ENCODE measurements at regions not wholly inside any gene's neighbourhood (a gene's known extent, or its start where the extent isn't known, plus 50 kb on each side); places are given as distances from the start of the nearest gene placed in this dataset.

DNA sequence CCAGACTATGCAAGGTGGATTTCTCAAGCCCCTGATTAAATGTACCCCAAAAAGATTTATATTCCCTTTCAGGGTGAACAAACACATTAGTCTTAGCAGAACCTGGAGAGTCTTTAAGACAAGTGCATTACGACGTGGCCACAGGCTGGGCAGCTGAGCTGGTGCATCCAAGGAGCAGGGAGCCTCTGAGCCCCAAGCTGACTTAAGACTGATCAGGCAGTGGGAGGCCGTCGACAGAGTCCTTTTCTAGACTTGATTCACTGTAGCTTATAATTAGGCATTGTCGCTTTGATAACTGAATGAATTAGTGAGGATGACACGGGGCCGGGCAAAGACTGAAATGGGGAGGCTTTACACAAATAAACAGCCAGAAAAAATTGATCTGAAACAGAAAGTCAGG lies 353.2 kb downstream of the GPAM start:
- H3K4me3 ChIP-seq (ENCODE audit: low read depth, low read length): no peak overlapping the region
- DNase-seq (ENCODE audit: low read depth): no peak

DNA sequence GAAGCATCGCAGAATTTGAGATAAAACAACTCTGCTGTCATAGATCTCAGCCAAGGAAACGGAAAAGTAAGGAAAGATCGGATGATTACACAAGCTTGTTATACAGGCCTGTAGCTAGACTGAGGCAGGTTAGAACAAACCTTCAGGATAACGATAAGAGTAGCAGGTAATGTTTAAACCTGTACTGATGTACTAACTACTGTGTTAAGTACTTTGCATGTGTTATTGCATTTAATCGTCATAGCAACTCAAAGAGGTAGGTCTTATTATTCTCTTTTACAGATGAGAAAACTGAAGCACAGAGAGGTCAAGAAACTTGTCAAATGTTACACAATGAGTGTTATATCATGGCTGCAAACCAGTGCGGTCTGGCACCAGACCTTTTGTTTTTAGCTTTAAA lies 352.5 kb downstream of the GPAM start:
- no peak for DNase-seq (ENCODE audit: low read depth)
- H3K4me3 ChIP-seq (ENCODE audit: low read depth, low read length): no peak overlapping the region

DNA sequence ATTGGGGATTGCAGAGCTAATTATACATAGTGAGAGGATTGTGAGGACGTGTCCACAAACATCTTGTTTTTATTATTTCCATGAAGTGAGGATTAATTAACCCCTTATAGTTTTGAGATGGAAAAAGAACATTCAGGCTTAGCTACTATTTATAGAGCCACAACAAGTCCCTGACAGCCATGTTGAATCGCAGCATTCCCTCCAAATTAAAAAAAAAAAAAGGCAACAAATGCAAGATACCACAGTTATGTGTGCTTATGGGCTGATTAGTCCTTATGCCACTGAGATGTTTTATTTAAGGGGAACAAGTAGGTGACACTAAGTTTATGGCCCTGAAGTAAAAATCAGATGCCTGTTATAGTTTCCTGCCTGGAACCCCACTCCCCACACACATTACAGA lies 350.3 kb downstream of the GPAM start:
- no peak overlapping the region for H3K4me3 ChIP-seq (ENCODE audit: low read depth, low read length)
- DNase-seq (ENCODE audit: low read depth): no peak

DNA sequence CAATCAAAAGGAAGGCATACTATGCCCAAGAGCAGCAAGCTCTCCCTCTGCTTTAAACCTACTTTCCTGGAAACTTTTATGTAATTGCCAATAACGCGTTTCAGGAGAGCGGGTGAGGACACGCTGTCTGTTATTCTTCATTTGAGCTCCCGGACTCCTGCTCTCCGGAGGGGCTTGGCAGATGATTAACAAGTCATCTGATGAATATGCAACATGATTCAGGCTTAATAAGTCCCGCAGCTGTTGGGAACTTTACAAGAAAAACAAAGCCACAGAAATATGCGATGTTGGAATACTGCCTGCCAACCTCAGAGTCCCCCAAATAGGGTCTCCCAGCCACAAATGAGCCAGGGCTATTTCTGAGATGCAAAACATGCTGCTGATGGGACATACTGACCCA lies 348.0 kb downstream of the GPAM start:
- no peak overlapping the region for H3K4me3 ChIP-seq (ENCODE audit: low read depth, low read length)

DNA sequence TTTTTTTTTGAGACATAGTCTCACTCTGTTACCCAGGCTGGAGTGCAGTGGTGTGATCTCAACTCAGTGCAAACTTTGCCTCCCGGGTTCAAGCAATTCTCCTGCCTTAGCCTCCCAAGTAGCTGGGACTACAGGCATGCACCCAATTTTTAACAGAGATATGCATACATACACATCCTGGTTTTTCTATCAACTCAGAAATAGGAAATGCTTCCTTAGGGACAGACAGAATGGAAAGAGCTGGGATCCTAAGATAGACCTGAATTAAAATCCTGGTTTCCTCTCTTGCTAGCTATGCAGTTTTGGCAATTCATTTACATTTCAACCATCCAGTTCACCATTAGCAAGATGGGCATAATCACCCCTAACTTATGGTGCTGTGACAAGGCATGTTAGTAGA lies 347.5 kb downstream of the GPAM start:
- no peak for DNase-seq (ENCODE audit: low read depth)
- no peak overlapping the region for H3K4me3 ChIP-seq (ENCODE audit: low read depth, low read length)

More for the DNA sequence above, 348.0 kb downstream of the GPAM start:
- DNase-seq (ENCODE audit: low read depth): peak; percentile 83

DNA sequence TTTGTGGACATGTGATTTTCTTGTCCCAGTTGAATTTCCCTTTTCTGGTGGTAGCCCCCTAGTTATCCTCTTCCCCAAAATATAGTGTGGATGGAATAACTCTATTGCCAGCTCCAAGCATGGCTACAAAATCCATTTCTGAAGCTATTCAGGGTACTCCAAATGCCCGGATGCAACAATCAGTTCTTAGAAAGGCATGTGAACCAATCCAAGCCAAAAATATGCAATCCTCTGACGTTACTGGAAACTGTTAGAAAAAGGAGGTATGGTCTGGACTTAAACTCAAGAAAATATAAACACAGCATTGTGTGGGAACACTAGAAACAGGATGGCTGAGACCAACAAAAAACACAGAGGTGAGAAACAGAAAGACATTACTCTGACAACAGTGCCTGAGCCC lies 347.0 kb downstream of the GPAM start:
- peak; percentile 45 for DNase-seq (ENCODE audit: low read depth)
- no peak overlapping the region for H3K4me3 ChIP-seq (ENCODE audit: low read depth, low read length)

DNA sequence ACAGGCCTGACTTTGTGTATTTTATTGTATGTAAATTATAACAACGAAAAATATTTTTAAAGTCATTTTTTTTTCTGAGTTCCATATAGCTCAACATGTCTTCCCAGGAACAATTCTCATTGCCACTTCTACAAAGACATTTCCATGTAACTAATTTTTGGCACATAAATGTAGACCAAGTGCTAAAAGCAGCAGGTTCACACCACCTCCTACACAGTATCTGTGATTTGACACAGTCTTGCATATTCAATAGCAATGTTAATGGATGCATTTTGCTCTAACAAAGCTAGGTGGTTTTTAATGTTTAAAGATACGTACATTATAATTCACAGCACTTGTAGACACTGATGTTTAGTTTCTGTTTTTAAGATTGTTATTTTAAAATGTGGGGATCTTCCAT lies 346.5 kb downstream of the GPAM start:
- no peak overlapping the region for H3K4me3 ChIP-seq (ENCODE audit: low read depth, low read length)
- DNase-seq (ENCODE audit: low read depth): no peak

DNA sequence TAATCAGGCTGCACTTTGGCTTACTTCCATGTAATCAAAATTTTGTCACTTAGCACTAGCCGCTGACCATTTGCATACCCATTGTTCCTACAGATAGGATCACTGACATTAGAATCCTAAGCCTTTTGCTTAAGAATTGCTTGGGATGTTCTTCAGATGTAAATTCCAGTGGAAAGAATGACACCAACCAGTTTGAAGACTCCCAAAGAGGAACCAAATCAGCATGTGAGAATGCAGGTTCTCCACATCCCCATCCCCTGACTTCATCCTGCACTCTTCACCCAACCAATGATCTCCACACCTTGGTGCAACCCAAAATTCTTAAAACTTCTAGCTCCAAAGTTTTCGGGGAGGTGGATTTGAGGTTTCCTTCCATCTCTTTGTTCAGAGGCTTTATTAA lies 345.6 kb downstream of the GPAM start:
- no peak overlapping the region for H3K4me3 ChIP-seq (ENCODE audit: low read depth, low read length)
- no peak for DNase-seq (ENCODE audit: low read depth)

DNA sequence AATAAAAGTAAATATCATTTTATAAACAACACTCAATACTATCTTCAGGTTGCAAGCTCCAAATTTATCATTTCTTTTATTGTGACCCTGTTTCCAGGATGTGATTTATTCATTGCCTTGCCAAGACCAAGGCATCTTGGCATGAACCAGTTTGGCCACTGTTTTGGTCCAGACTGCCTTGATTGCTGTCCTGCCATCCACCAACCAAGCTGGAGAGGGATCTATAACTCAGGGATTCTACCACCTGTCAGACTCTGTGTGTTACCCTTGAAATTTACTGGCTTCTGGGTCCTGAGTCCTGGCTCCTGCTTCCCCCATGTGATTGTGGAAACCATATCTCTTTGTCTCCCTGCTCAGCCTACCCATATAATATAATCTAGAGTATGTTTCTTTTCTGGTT lies 343.0 kb downstream of the GPAM start:
- H3K4me3 ChIP-seq (ENCODE audit: low read depth, low read length): no peak overlapping the region
- no peak for DNase-seq (ENCODE audit: low read depth)

DNA sequence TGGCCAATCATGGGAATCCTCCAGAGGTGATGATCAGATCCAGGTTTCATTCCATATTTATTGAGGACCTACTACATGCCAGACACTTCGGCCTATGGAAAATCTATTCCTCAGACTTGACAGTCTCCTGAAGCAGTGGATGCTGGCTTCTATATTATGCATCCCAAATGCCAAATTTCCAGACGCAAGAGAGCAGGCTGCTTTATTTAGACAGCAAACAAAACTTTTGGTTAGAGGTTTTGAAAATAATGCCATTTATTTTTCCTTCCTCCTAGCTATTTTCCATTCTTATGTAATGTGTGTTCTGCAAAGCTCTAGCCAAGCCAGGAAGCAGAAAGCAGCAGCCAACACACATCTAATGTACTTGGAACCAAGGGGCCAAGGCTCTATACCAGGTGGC lies 330.8 kb downstream of the GPAM start:
- no peak for DNase-seq (ENCODE audit: low read depth)
- H3K4me3 ChIP-seq (ENCODE audit: low read depth, low read length): no peak overlapping the region

DNA sequence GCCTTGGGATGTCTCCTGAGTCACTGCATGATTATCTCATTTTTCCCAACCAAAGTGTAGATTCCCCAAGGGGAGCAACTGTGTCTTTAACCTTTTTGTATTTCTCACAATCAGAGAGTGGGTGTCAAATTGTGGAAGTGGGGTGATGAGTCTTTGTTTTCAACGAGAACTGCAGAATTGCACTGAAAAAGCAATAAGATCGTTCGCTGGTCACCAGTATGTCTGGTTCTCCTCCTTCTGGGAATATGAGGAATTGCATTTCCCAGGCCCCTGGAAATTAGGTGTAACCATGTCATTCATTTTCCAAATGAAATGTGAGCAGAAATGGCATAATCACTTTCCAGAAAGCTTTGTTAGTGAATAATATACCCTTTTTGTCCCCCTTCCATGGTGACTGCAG lies 326.9 kb downstream of the GPAM start:
- no peak overlapping the region for H3K4me3 ChIP-seq (ENCODE audit: low read depth, low read length)
- DNase-seq (ENCODE audit: low read depth): no peak

DNA sequence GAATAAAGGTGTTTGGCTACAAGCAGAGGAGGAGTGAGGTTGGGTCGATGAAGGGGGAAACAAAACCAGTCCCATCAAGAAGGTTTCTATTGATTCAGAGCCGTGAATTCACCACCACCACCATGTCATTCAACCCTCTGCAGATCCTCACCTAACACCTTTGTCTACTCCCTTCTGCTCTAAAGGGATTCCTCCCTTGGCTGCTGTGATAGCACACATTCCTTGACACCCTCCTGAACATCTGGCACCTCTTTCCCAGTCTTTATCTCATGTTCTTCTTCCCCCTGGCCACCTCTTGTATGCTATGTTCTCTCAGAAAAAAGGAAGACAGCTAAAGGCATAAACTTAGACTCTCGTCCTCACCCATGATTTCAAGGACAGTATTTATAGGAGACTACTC lies 318.0 kb downstream of the GPAM start:
- no peak overlapping the region for H3K4me3 ChIP-seq (ENCODE audit: low read depth, low read length)
- DNase-seq (ENCODE audit: low read depth): no peak

DNA sequence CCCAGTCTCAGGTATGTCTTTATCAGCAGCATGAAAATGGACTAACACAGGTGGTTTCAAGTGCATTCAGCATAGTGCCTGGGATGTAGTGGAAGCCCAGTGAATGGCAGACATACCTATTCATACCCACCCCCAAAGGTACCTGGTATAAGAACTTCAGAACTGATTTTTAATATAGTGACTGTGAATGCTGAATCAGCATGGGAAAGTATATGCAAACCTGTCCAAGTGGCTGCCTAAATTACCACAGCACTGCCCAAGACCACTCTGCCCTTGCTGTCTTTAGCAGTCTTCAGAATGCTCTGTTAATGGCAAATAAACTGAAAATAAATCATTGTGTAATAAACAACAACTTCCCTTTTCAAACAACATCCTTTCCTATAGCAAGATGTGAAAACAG lies 312.1 kb downstream of the GPAM start:
- DNase-seq (ENCODE audit: low read depth): no peak
- no peak overlapping the region for H3K4me3 ChIP-seq (ENCODE audit: low read depth, low read length)

DNA sequence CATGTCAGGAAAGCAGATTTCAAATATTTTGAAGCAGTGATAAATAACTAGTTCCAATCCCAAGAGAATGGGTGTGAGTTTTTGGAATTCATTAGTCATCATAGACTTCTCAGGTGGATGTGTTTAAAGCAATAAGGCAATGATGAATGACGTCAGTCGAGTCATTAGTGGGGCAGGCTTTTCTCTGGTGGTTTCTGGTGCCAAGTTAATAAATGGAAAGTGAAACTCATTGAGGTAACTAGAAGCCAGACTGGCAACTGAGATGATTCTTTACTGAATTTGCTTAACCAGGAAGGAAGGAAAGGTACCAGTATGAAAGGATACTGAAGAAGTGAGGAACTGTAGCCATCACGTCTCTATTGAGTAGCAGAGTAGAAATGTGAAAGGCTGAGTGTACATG lies 311.0 kb downstream of the GPAM start:
- peak; percentile 28 for DNase-seq (ENCODE audit: low read depth)
- no peak overlapping the region for H3K4me3 ChIP-seq (ENCODE audit: low read depth, low read length)

DNA sequence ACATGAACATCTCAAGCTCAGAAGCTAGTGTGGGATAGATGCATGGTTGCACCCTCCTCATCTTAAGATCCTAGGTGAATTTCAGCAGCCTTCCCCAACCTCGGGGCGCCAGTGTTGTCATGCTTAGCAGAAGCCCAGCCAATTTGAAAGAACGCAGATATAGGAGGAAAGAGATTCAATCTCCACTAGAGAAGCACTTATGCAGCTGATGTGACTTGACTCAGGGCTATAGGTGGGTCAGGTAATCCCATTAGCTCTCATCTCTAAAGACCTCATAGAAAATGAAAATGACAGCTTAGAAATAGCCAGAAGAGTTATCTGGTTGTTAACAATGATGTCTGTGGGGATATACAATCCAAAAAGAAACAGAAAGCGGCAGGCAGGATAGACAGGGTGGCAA lies 310.5 kb downstream of the GPAM start:
- DNase-seq (ENCODE audit: low read depth): no peak

DNA sequence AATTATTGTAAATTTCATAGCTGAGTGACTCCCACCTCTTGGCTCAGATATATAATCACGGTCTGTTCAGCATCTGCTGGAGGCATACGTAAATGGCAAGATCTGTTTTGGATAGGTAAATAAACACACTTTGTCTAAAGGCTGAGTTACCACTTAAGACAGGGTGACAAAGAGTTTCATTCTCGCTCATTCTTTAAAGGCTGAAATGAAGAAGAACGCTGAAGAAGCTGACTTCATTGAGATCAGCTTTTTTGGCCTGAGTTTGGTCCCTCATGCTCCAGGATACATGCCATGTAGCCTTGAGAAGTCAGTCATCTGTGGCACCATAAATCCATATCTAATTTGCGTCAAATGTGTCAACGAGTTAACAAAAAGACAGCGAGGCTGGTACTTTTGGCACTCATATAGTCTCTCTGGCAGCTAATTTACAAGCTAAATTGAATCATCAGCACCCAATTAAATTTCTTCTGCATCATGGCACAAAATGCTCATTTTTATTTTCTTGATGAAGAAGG lies 309.9 kb downstream of the GPAM start:
- DNase-seq (ENCODE audit: low read depth): no peak
- no peak overlapping the region for H3K4me3 ChIP-seq (ENCODE audit: low read depth, low read length)

More for the DNA sequence above, 310.5 kb downstream of the GPAM start:
- H3K4me3 ChIP-seq (ENCODE audit: low read depth, low read length): no peak overlapping the region

DNA sequence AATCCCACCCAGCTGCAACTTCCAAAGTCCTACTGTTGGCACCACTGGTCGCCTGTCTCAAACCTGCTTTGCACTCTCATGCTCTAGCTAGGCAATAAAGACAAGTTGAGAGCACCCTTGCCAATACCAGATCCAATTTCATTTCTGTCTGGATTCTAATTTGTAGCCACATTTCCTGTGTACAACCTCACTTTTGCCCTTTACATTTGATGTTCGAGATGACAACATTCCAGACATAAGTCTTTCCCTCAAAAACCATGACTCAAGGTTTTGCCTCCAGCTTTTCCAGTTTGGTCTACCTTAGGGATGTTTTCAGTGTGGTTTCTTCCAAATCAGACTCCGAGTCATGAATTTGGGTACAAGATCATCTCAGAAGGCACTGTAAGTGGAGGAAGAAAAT lies 309.0 kb downstream of the GPAM start:
- no peak overlapping the region for H3K4me3 ChIP-seq (ENCODE audit: low read depth, low read length)
- peak; percentile 36 for DNase-seq (ENCODE audit: low read depth)

DNA sequence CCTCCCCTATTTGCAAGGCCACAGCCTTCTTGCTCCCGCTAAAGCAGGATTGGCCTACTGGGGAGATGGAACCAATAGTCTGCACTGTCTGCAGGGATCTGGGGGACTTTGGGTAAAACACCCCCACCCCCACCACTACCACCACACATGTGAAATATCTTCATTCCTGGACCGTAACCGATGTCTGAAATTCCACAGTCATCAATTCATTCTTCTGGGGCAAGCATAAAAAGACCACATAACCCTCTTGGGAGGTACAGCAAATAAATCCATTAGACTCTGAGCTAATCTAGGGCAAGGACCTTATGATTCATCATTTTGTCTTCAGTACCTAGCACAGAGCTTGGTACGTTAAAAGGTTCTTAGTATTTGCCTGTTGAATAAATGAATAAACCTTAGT lies 307.8 kb downstream of the GPAM start:
- peak; percentile 58 for DNase-seq (ENCODE audit: low read depth)
- no peak overlapping the region for H3K4me3 ChIP-seq (ENCODE audit: low read depth, low read length)

DNA sequence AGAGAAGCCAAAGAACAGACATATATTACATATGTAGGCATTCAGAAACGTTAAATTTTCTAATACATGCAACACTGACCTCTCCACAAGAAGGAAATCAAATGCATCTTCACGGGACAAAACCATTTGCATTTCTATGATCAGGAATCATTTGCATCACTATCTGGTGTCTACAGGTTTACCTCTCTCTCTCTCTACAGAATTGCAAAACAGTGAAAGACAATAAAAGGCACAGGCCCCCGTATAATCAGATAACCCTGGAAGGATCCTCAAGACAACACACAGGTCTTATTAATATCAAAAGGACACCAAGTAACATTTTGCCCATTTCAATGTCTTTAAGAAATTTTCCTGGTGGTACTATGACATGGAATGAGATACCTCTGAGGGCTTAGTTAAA lies 306.3 kb downstream of the GPAM start:
- no peak for DNase-seq (ENCODE audit: low read depth)
- H3K4me3 ChIP-seq (ENCODE audit: low read depth, low read length): no peak overlapping the region

DNA sequence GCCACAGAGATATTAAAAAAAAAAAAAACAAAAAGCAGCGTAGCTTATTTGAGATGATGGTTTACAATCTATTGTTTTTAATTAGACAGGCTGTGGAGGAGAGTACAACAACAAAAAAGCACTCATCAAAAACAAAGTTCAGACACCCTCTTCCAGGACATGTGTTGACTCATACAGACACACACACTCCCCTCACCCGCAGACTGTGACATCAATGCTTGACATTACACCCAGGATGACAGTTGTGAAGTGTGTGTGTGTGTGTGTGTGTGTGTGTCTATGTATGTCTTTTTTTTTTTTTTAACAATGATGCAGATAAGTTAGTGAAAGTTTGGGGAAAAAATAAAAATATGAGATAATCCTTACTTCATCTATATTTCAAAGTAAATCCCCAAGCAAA lies 303.6 kb downstream of the GPAM start:
- no peak overlapping the region for H3K4me3 ChIP-seq (ENCODE audit: low read depth, low read length)
- DNase-seq (ENCODE audit: low read depth): no peak

DNA sequence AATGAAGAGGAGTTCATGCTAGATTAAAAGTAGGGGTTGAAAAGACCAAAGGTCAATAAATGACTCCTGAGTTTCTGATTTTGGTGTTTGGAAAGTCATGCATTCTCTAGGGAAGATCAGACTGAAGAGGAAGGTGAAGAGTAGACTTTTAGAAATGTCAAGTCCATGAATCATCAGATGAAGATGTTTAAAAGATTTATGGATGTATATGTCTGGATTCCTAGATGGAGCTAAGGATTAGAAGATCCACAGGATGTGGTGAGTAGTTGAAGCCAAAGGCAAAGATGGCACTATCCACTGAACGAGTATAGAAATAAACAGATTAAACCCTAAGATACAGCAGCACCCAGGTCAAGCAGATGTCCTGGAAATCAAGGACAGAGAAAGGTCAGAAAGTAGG lies 298.5 kb downstream of the GPAM start:
- DNase-seq (ENCODE audit: low read depth): no peak
- H3K4me3 ChIP-seq (ENCODE audit: low read depth, low read length): no peak overlapping the region

DNA sequence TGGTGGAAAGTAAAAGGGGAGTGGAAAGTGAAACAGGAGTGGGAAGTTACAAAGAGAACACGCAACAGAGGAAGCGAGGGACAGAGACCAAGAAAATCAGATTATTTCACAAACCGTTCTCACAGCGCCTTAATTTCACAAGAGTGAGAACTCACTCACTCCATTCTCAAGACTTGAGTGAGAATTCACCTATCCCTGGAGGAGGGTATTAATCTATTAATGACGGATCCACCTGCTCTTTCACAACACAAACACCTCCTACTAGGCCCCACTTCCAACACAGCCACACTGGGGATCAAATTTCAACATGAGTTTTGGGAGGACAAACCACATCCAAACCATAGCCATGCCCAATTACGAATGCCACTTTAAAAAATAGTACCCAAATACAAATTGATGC lies 297.6 kb downstream of the GPAM start:
- DNase-seq (ENCODE audit: low read depth): no peak
- no peak overlapping the region for H3K4me3 ChIP-seq (ENCODE audit: low read depth, low read length)
